NCI-H1417 treated with DMSO at 0.1 percent for 48 hours (cell line): ENCODE measurements at regions not wholly inside any gene's neighbourhood (a gene's known extent, or its start where the extent isn't known, plus 50 kb on each side); places are given as distances from the start of the nearest gene placed in this dataset.

Experiments used
- DNase-seq: peaks from one replicate; lab custom pipeline; 2025; lab: John Stamatoyannopoulos, UW

DNA sequence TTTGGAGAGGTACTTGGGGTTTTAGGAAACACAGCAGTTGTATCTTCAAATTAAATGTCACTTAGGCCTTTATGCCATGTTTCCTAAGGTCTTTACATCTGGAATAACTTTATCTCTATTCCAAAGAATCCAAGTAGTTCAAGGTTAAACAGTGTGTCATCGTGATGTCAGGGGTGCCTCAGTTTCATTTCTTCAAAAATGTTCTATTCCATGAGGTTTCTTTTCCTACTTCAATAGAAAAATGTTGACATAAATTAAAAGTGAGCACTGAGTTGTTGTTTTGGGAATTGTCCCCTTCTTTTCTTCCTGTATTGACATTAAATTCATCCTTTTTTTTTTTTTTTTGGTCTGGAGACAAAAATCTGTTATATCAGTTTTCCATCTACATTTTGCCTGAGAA is 160.6 kb upstream of the C21orf91 start:
- DNase-seq, result no peak

GRCh38 chr21:17978895-17979294 is 159.7 kb upstream of the C21orf91 start:
- DNase-seq, result no peak

DNA sequence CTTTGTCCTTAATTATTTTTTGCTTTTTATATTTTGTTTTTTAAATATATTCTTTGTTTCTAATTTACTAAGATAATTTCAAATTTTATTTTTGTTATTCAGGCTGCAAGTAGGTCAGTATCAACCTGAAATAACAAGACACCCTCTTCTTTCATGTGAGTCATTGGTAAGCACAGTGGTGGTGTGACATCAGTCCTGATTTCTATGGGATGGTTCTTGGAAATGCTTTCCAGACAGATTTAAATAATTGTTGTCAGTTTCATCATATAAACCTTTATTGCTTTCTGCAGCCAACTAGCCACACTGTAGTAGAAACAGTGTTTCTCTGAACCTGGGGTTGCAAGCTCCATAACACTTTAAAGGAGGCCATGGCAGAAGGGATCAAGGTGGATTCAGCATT is 157.5 kb upstream of the C21orf91 start:
- DNase-seq, result no peak

DNA sequence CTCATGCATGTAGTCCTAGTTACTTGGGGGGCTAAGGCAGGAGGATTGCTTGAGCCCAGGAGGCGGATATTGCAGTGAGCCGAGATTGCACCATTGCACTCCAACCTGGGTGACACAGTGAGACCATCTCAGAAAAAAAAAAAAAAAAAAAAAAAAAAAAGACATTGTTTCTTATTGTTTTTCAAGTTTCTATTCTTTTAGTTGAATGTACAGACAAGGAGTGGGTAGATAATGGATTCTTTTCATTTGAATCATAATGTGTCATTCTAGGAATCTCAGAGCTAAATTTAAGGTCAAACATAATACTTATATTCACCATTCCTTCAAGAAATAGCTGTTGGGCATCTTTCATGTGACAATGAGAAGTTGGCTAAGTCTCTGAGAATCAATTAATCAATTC is 157.0 kb upstream of the C21orf91 start:
- no peak for DNase-seq

GRCh38 chr21:17967319-17967718 is 148.2 kb upstream of the C21orf91 start:
- no peak for DNase-seq

DNA sequence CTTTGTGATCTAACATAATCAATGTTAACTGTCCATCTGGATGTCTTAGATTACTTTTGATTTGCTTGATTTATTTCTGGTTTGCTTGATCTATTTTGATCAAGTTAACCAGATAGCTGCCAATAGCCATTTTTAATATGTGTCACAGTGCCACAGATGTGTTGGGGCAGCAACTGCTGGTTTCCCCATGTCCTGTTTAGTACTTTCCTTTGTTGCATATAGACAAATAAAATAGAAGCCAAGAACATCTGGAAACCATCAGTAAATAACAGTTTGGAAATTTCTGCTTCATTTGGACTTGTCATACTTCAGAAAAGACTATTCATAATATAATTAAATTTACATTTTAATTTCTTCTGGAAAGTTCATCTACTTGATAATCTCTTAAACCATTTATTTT is 145.6 kb upstream of the C21orf91 start:
- no peak for DNase-seq

DNA sequence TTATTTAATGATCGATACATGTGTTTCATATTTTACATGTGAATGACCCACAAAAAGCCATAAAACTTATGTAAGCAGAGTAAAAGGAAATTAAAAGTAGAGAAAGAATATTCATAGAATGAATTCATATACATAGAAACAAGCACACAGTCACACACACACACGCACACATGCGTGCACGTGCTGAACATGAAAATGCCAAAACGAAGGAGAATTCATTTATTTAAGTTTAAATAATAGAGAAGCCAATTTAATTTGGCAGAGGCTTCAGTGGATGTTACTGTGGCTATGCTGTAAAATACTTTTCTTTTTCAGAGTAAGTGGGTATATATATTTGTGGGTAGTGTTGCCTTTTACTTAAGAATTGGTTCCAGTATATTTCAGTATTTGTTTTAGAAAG is 145.0 kb upstream of the C21orf91 start:
- no peak for DNase-seq

DNA sequence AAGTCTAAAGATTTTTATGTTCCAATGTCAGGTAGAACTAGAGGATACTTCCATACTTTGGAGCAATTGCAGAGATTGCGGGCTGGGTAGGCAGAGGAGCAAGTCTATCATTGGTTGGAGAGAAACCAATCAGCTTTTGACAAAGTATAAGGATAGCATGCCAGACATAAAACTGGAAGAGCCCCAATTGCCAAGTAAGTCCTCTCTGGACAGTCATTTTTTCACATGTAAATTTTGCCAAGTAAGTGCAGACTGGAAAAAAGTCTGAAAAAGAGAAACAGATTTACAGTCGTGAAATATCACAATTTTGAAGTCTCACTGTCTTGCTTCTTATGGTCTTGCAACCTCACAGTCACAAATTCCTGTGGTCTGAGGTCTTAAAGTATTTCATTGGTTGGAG is 131.4 kb upstream of the C21orf91 start:
- DNase-seq, result no peak

DNA sequence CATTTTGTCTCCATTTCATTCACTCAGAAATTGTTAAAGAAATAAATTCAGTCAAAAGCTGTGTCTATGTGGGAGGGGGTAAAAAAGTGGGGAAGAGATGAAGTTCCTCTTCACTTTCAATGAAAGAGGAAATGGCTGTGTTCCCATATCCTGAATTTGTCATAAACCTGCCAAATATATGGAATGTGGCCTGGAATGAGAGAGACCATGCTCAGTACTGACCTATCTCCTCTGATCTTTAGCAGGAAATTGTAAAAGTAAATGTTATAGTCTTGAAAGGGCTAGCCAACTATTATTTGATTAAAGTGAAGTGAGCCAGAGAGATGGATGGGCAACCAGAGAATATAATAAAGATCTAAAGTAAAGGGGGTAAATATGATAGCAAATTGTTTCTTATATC is 130.3 kb upstream of the C21orf91 start:
- DNase-seq, result no peak

DNA sequence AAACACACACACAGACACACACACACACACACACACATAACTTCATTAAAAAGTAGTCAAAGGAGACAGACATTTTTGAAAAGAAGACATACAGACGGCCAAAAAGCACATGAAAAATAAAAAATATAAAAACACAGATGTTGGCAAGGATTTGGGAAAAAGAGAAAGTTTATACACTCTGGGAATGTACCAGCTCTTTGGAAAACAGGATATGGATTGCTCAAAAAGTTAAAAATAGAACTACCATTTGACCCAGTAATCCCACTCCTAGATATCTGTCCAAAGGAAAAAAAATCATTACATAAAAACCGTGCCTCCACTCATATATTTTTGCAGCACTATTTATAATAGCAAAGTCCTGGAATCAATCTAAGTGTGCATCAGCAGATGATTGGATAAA is 128.4 kb upstream of the C21orf91 start:
- no peak for DNase-seq

DNA sequence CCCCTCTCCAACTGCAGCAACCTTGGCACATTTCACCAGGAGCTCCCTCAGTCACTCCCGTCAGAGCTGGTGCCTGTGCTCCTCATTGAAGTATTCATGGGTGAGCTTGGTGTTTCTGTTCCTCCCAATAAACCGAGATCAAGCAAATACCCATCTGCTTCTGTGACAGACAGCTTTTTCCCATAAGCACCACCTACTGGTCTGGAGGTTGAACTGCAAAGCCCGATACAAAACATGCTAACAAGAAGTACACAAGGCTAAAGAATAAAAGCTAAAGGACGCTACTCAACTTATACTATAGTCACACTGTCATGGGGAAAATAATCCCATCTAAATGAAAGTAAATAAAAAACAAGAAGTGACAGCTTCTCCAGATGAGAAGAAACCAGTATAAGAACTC is 111.9 kb upstream of the C21orf91 start:
- no peak for DNase-seq

GRCh38 chr21:17930093-17930492 is 110.9 kb upstream of the C21orf91 start:
- DNase-seq, result no peak

GRCh38 chr21:17929510-17929909 is 110.4 kb upstream of the C21orf91 start:
- DNase-seq, result no peak

- DNase-seq, result peak; percentile 37
Observed at GRCh38 chr21:17925899-17926298, 106.7 kb upstream of the C21orf91 start.

DNA sequence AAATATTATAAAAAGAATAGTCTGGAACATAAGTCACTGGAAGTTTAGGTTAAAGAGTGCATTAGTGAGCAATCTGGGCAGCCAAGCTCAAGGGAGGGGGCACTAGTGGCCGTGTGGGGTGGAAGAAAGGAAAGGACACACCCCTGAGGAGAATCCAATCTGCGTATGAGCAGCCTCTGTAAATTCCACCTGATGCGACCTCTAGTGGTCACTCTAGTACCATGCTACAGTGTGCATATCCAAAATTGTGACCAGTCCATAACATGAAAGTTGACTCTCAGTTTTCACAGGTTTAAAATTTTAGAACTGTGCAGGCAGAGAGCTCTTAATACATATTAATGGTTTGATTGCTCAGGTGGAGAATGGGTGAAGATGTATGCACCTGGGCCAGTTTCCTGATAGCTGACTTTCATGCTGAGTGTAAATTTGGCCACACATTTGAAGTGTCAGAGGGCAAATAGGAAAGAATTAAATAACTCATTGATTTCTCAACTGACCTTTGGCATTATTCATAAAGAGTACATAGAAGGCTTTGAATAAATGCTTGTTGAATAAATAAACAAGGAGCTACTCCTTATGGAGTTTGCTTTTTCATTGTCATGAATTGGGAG is 105.9 kb upstream of the C21orf91 start:
- DNase-seq, result peak; percentile 44

- no peak for DNase-seq
Observed at GRCh38 chr21:17921579-17922530, 102.7 kb upstream of the C21orf91 start.

DNA sequence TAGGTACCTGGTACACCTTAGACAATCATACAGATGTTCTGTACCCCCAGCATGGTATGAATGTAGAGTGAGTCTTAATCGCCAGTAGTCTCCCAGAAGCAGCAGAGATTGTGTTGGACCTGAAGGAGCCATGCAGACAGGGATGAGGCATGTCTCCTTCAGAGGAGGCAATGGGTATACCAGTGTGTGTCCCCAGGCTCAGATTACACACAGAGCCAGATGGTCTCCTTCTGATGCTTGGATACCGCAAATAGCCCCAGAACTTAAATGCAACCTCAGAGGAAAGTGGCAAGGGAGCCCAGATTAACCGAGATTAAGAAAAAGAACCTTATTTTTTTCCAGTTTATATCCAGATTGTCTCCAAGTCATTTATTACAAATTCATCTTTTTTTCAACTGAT is 96.8 kb upstream of the C21orf91 start:
- no peak for DNase-seq

GRCh38 chr21:17911628-17912027 is 92.5 kb upstream of the C21orf91 start:
- DNase-seq, result no peak

DNA sequence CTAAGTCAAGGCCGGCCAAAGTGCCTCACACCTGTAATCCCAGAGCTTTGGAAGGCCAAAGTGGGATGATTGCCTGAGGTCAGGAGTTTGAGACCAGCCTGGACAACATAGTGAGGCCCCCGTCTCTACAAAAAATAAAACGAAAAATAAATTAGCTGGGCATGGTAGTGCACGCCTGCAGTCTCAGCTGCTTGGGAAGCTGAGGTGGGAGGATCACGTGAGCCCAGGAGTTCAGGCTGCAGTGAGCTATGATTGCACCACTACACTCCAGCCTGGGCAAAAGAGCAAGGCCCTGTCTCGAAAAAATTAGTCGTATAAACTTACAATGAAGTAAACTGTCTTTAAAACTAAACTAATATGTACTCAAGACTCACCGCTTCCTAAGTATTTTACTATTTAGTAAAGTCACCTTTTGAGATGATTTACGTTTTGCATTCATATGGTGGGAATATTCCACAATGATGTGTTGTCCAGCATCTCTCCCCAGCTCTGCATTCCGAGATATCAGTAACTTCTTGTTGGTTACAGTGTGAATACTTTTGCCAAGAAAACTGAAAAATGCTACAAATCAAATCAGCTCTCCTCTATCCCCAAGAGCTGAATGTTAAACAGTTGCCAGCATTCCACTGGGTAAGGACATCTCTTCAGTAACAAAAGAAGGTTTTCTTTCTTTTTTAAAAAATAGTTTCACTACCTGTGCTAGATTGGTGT is 84.9 kb upstream of the C21orf91 start:
- no peak for DNase-seq

GRCh38 chr21:17903029-17903806 is 84.1 kb upstream of the C21orf91 start:
- DNase-seq, result peak; percentile 13

DNA sequence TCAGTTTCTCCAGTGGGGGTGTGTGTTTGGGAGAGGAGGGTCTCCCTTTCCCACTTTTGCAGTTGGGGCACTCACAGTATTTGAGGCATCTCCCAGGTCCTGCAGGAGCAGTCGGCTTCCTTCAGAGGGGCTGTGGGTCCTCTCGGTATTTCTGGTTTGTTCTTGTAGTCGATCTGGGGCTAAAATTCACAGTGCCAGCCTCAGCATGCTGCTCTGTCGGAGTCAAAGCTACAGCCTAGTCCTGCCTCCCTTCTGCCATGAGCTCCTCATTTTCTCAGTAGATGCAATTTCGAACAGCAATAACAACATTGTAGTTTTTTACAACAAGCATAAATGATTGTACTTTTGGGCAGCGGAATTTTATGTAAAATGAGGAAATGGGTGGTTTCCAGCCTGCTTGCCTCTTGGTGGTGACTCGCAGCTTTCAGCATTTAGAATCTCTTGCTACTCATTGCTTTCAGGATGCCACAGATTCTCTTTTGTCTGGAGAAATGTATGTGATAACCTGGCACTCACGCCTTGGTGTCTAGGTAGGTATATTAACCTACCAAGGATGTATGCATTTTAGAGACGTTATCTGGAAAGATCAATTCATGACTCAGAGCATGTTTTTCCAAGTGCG is 82.4 kb upstream of the C21orf91 start:
- no peak for DNase-seq

DNA sequence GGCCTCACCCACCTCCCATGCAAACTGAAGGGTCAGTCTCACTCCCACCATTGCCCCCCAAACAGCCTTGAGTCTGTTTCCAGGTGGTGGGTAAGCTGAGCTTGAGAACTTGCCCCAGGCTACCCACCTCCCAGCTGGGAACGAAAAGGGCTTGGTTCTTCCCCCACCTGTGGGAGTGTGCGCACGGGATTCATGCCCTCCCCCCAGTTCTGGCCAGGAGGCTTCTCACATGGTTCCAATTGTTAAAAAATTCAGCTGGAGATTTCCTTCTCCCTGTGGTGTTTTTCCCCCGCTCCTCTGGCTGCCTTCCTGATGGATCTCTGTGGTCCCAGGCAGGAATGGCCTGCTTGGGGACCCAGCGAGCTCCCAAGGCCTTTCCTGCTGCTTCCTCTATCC is 81.8 kb upstream of the C21orf91 start:
- no peak for DNase-seq
